ENCODE measurements at regions not wholly inside any gene's neighbourhood (a gene's known extent, or its start where the extent isn't known, plus 50 kb on each side); places are given as distances from the start of the nearest gene placed in this dataset.

GRCh38 chr4:147093206-147093605, 147.5 kb upstream of the TTC29 start:
- Histone ChIP-seq H4K20me1 (ENCODE audit: control insufficient read depth, insufficient read depth, insufficient read length) (no peaks in the 10 kb centered on the region), H3K79me2 (ENCODE audit: insufficient read depth, low read length) (no peaks in the 10 kb centered on the region), H3K23me2 (ENCODE audit: insufficient read length, low read depth, low read length, poor library complexity, severe bottlenecking) (no peaks in the 10 kb centered on the region), H3K23ac (ENCODE audit: insufficient read length, low read depth, low read length) (no peak overlapping the region), H2AFZ (ENCODE audit: low read length) (no peak overlapping the region), H3K56ac (ENCODE audit: insufficient read length, low read depth, low read length) (no peak overlapping the region), H3K27me3 (ENCODE audit: insufficient read depth, low read length) (no peaks in the 10 kb centered on the region), H3K4me2 (ENCODE audit: insufficient read depth, insufficient read length, low read length) (no peak overlapping the region), H3T11ph (ENCODE audit: low read length) (no peak overlapping the region), H3K27ac (ENCODE audit: insufficient read length, low read depth, low read length) (no peak overlapping the region), H2AK5ac (ENCODE audit: insufficient read length, low read length) (no peak overlapping the region), H2BK20ac (ENCODE audit: low read depth, low read length, poor library complexity, severe bottlenecking) (no peak overlapping the region), H3K79me1 (ENCODE audit: insufficient read depth, low read depth, low read length, poor library complexity, severe bottlenecking) (no peaks in the 10 kb centered on the region), H3K4me1 (ENCODE audit: insufficient read depth, low read length) (no peaks in the 10 kb centered on the region), H3K9ac (ENCODE audit: extremely low read depth, insufficient read length, low read length) (no peak overlapping the region), H3K18ac (ENCODE audit: insufficient read length, low read depth, low read length) (no peak overlapping the region), H3K14ac (ENCODE audit: insufficient read depth, low read length) (no peak overlapping the region), H2BK15ac (ENCODE audit: low read depth, low read length) (no peak overlapping the region), H2BK12ac (ENCODE audit: insufficient read length, low read depth, low read length) (no peak overlapping the region), H2BK5ac (ENCODE audit: insufficient read length, low read length) (no peak overlapping the region), H2BK120ac (ENCODE audit: low read depth, low read length, poor library complexity, severe bottlenecking) (no peak overlapping the region), H3K9me3 (ENCODE audit: control insufficient read depth, low read depth, low read length) (no peaks in the 10 kb centered on the region), H4K8ac (replicated peaks; ENCODE audit: insufficient read length, low read depth, low read length) (no peak overlapping the region), H4K5ac (ENCODE audit: insufficient read length, low read depth, low read length) (no peak overlapping the region), H4K91ac (ENCODE audit: insufficient read length, low read depth, low read length) (no peak overlapping the region), H3K4ac (ENCODE audit: low read depth, low read length) (no peak overlapping the region)
- no CpG with 5 or more reads among the region's 2 CpGs for WGBS (ENCODE audit: extremely low coverage, insufficient read length, low lambda C conversion rate)
- Mint-ChIP-seq H3K4me3 (no peak overlapping the region), H3K4me1 (peaks cover 14 to 17% of the 10 kb centered on the region in 2 experiments), H3K9me3 (no peaks in the 10 kb centered on the region), H3K36me3 (ENCODE audit: insufficient read depth in 1 of 3, low read depth in 3 of 3) (no peaks in the 10 kb centered on the region), H3K27me3 (ENCODE audit: low read depth) (no peaks in the 10 kb centered on the region; the same call in 1 of the 2 replicates), H3K27ac (no peak overlapping the region)
- no peak for TF ChIP-seq CTCF (conservative IDR thresholded peaks at IDR 0.05)
- no peak for DNase-seq

Measured in H9 (cell line).